ENCODE measurements at regions not wholly inside any gene's neighbourhood (a gene's known extent, or its start where the extent isn't known, plus 50 kb on each side); places are given as distances from the start of the nearest gene placed in this dataset.

GRCh38 chr10:126806991-126807702 lies 98.1 kb upstream of the DOCK1 start:
- TF ChIP-seq POLR2AphosphoS5 (IDR thresholded peaks at IDR 0.05) (no peak), CTCF (IDR thresholded peaks at IDR 0.05) (no peak), POLR2A (IDR thresholded peaks at IDR 0.05) (no peak)
